Hematopoietic multipotent progenitor cell treated with erythropoietin and hydrocortisone succinate and interleukin-3 and kit ligand, for 8 days (in vitro differentiated cells): ENCODE measurements at regions not wholly inside any gene's neighbourhood (a gene's known extent, or its start where the extent isn't known, plus 50 kb on each side); places are given as distances from the start of the nearest gene placed in this dataset.

Experiments used
- DNase-seq: peaks from one replicate; pipeline ENCODE4 v3.0.0-alpha.2; 2015

GRCh38 chr5:125348936-125349831 lies 602.7 kb upstream of the ZNF608 start:
- DNase-seq: no peak

- DNase-seq: no peak
Observed at GRCh38 chr5:125357660-125358059, 611.2 kb upstream of the ZNF608 start.

- no peak for DNase-seq
Observed at GRCh38 chr5:125365747-125366146, 619.3 kb upstream of the ZNF608 start.

GRCh38 chr5:125367702-125368101 lies 621.3 kb upstream of the ZNF608 start:
- DNase-seq: no peak

GRCh38 chr5:125370461-125371205 lies 624.2 kb upstream of the ZNF608 start:
- no peak for DNase-seq

- no peak for DNase-seq
Observed at GRCh38 chr5:125372694-125373631, 626.5 kb upstream of the ZNF608 start.

GRCh38 chr5:125375143-125375542 lies 628.7 kb upstream of the ZNF608 start:
- no peak for DNase-seq

GRCh38 chr5:125376059-125376641 lies 629.7 kb upstream of the ZNF608 start:
- DNase-seq: no peak

GRCh38 chr5:125377141-125377540 lies 630.7 kb upstream of the ZNF608 start:
- no peak for DNase-seq

- no peak for DNase-seq
Observed at GRCh38 chr5:125381290-125381689, 634.9 kb upstream of the ZNF608 start.

GRCh38 chr5:125384071-125384470 lies 637.6 kb upstream of the ZNF608 start:
- no peak for DNase-seq

- no peak for DNase-seq
Observed at GRCh38 chr5:125390326-125390725, 643.9 kb upstream of the ZNF608 start.

GRCh38 chr5:125393221-125393815 lies 646.9 kb upstream of the ZNF608 start:
- DNase-seq: no peak

- DNase-seq: no peak
Observed at GRCh38 chr5:125394661-125395280, 648.3 kb upstream of the ZNF608 start.

GRCh38 chr5:125396462-125396861 lies 650.0 kb upstream of the ZNF608 start:
- DNase-seq: no peak

- no peak for DNase-seq
Observed at GRCh38 chr5:125398466-125398865, 652.0 kb upstream of the ZNF608 start.

- no peak for DNase-seq
Observed at GRCh38 chr5:125399885-125400284, 653.4 kb upstream of the ZNF608 start.

- no peak for DNase-seq
Observed at GRCh38 chr5:125401724-125402622, 655.5 kb upstream of the ZNF608 start.

- no peak for DNase-seq
Observed at GRCh38 chr5:125402787-125403186, 656.3 kb upstream of the ZNF608 start.

- DNase-seq: no peak
Observed at GRCh38 chr5:125404056-125404455, 657.6 kb upstream of the ZNF608 start.
